GM12872 (cell line): ENCODE measurements at regions not wholly inside any gene's neighbourhood (a gene's known extent, or its start where the extent isn't known, plus 50 kb on each side); places are given as distances from the start of the nearest gene placed in this dataset.

ENCODE experiments used
- TF ChIP-seq, protein P1 (sequence below): IDR thresholded peaks from 3 replicates; pipeline ENCODE4 v1.5.1; 2011; ENCODE audit warnings: low read depth, mild to moderate bottlenecking, low read length, moderate library complexity; ENCODE audit not compliant: insufficient read depth

DNA sequence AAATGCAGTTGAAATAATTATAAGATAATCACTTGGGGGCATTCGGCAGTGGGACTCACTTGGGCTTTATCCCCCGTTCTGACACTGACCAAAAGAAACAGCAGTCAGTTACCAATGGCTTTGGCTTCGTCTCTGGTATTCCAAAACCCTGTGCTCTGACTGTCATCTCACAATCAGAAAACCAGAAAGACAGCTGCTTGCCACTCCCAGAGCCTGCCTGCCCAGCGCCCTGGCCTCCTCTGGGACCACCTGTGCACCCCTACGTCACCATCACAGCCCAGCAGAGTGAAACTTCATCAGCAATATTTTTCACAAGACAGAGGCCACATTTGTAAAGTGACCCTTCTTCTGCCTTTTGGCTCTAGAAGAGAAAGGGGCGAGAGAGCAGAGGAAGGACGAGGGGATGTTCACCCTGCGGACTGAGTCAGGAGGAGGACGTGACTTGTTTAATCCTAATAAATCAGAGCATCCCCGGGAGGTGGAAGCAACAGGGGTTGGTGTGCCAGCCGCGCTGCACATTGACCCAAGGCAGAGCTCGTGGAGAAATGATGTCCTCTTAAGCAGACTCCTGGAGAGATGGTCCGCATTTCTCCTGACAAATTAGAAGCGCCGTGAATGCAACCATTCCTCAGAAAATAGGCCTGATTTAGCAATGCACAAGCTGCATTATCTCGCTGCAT lies 397.8 kb upstream of the ZNF507 start:
- TF ChIP-seq, protein P1, sequence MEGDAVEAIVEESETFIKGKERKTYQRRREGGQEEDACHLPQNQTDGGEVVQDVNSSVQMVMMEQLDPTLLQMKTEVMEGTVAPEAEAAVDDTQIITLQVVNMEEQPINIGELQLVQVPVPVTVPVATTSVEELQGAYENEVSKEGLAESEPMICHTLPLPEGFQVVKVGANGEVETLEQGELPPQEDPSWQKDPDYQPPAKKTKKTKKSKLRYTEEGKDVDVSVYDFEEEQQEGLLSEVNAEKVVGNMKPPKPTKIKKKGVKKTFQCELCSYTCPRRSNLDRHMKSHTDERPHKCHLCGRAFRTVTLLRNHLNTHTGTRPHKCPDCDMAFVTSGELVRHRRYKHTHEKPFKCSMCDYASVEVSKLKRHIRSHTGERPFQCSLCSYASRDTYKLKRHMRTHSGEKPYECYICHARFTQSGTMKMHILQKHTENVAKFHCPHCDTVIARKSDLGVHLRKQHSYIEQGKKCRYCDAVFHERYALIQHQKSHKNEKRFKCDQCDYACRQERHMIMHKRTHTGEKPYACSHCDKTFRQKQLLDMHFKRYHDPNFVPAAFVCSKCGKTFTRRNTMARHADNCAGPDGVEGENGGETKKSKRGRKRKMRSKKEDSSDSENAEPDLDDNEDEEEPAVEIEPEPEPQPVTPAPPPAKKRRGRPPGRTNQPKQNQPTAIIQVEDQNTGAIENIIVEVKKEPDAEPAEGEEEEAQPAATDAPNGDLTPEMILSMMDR: no peak

DNA sequence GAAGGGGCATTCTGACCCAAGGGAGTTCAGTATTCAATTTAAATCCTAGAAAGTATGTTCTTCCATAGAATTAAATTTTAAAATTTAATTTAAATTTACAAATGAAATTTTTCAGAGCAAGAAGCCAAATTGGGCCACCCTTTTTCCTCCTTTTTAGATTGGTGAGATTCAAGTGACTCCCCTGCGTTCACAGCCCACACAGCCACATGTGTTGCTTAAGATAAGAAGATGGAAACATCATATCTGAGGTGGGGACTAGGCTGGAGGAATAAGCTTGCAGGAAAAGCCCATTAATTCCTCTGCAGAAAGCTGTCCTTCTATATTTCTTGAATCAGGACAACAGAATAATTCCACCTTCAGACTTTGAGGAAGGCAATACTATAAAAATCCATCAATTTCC lies 392.7 kb upstream of the ZNF507 start:
- TF ChIP-seq, protein P1: no peak

DNA sequence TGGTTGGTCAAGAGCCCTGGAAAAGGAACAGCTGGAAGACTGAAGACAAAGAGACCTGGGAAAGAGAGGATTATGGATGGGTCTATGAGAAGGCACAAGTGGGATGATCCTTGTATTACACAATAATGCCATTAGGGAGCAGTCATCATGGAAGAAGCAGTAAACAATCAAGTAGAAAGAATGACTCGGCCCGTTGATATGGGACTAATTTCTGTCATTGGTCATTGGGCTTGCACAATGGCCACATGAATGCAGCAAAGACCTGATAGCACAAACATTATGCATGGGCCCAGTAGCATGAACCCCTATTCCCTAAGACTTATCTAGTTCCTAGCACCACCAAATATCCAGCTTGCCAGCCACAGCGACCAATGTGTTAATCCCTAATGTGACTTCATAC lies 390.3 kb upstream of the ZNF507 start:
- TF ChIP-seq, protein P1: no peak

DNA sequence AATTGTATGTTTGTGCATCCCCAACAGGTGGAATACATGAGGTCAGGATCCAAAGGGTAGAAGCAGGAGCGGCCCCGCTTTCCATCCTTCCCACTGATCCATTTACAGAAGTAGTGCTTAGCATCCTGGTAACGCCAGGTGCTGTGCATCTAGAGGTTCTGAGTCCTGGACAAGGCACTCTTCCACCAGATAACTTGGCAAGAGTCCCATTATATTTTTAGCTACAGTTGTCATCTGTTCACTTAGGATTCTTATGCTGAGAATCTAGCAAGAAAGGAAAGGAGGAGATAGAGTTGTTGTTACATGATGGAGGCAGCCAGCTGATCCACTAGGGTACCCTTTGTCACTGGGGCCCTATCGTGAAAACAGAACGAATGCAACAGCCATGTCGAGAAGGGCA lies 389.5 kb upstream of the ZNF507 start:
- TF ChIP-seq, protein P1: no peak

DNA sequence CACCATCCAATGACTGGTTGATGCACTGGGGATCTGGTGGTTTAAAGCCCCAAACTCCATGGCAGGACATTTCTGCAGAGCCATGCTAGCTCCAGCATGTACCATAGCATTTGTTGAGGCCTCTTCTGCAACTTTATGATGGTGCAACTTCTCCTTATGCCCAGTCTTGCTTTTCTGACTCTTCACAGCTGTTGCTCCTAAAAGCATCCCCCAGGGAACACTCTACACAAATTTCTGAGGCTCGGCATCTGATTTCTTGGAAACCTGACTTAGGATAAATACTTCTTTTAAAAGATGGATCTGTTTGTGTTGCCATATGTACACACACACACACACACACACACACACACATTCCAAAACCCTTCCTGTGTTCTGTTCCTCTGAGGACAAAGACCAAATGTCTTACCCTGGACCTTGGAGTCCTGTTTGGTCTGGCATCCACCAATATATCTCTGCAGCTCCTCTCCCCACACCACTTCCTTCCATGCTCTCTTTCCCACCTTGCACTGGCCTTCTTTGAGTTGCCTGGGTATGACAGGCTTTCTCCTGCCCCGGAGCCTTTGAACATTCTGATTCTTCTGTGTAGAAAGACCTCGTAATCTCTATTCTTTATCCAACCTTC lies 388.5 kb upstream of the ZNF507 start:
- TF ChIP-seq, protein P1: no peak

DNA sequence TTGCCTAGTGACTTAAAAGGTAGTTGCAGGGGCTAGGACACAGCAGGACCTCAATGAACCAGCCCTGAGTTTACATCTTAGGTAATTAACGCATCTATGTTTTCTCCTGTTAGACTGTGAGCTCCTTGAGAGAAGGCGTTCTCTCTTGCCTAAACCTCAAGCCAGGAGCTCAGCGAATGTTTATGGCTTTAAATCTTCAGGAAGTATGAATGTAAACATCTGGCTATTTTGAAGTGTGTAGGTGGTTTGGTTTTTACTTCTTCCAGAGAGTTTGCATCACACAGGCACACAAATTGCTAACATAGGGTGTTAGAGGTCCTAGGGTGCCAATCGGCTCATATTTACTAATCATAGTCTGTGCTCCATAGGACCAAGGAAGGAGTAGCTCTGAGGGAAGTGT lies 387.7 kb upstream of the ZNF507 start:
- TF ChIP-seq, protein P1: no peak

DNA sequence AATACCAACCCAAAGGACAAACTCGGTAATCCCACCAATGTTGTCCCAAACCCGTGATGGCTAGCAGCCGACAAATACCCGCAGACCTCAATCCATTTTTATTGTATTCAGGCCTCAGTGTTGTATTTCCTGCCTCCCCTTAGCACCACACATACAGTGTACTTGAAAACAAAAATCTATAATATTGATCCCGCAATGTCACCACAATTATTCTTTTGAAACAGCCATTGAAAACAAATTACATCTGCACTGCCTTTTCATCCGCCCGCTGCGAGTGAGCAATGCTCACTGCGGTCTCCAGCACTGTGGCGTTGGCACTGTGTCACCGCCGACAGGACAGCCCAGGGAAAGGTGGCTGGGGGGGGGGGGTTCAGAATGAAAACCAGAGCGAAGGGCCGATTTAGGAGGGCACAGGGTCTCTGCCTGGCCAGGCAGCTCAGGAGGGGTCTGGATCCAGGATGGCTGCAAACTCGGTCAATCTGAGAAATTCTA lies 385.8 kb upstream of the ZNF507 start:
- TF ChIP-seq, protein P1: no peak
